GM12872 (cell line): ENCODE measurements at regions not wholly inside any gene's neighbourhood (a gene's known extent, or its start where the extent isn't known, plus 50 kb on each side); places are given as distances from the start of the nearest gene placed in this dataset.
A peak's percentile ranks its signal among the peaks of the same experiment; 100 is the strongest.

ENCODE experiments used
- TF ChIP-seq, protein P1 (sequence below): IDR thresholded peaks from 3 replicates; pipeline ENCODE4 v1.5.1; 2011; ENCODE audit warnings: low read depth, mild to moderate bottlenecking, low read length, moderate library complexity; ENCODE audit not compliant: insufficient read depth

DNA sequence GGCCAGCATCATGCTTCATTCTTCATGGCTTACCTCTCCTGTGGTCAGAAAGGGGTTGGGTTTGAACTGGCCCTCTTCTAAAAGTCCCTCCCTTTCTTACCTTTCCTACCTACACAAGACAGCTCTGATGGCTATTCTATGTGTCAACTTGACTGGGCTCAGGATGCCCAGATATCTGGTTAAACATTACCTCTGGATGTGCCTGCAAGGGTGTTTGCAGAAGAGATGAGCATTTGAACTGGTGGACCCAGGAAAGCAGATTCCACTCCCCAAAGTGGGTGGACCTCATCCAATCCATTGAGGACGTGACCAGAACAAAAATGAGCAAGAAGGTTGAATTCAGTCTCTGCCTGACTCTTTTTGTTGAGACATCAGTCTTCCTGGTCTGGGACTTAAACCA is 79.0 kb upstream of the TCF7L2 start:
- TF ChIP-seq, protein P1, sequence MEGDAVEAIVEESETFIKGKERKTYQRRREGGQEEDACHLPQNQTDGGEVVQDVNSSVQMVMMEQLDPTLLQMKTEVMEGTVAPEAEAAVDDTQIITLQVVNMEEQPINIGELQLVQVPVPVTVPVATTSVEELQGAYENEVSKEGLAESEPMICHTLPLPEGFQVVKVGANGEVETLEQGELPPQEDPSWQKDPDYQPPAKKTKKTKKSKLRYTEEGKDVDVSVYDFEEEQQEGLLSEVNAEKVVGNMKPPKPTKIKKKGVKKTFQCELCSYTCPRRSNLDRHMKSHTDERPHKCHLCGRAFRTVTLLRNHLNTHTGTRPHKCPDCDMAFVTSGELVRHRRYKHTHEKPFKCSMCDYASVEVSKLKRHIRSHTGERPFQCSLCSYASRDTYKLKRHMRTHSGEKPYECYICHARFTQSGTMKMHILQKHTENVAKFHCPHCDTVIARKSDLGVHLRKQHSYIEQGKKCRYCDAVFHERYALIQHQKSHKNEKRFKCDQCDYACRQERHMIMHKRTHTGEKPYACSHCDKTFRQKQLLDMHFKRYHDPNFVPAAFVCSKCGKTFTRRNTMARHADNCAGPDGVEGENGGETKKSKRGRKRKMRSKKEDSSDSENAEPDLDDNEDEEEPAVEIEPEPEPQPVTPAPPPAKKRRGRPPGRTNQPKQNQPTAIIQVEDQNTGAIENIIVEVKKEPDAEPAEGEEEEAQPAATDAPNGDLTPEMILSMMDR = no peak

DNA sequence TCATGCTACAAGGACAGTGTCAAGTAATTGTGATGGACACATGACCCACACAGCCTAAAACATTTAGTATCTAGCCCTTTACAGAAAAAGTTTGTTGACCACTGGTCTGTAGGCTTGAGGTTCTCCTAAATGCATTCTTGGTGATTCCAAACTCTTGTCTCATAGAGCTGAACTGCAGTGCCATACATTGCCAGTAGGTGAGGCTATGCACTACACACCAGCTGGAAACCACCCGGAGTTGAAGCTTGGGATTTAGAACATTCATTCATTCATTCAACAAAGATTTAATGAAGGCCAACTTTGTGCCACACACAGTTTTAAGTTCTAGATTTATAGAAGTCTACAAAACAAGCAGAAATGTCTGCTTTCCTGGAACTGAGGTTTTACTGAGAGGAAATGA is 77.3 kb upstream of the TCF7L2 start:
- TF ChIP-seq, protein P1 = peak; percentile 54; the same call in 2 of the 3 replicates

DNA sequence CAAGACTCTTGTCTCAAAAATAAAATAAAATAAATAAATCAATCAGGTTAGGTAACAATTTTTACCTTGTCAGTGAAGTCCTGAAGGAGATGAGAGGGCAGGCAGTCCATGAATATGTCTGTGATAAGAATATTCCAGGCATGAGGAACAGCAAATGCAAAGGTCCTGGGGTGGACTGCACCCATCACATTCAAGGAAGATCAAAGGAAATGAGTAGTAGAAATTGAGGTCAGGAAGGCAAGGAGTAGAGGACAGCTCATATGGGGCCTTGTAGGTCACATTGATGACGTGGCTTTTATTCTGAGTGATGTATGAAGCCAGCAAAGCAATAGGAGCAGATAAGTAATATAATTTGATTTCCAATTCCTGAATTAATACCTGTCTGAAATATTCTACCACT is 76.5 kb upstream of the TCF7L2 start:
- TF ChIP-seq, protein P1 = no peak

DNA sequence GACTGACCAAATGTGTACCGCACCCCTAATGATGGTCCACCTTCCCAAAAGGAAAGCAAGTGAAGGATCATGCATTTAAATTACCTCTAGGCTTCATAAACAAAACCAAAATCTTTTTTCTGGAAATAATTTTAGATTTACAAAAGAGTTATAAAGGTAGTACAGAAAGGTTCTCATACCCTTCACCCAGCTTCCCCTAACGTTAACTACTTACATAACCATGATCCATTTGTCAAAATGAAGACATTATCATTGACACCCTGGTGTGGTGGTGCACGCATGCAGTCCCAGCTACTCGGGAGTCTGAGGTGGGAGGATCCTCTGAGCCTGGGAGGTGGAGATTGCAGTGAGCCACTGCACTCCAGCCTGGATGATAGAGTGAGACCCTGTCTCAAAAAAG is 75.1 kb upstream of the TCF7L2 start:
- TF ChIP-seq, protein P1 = no peak

DNA sequence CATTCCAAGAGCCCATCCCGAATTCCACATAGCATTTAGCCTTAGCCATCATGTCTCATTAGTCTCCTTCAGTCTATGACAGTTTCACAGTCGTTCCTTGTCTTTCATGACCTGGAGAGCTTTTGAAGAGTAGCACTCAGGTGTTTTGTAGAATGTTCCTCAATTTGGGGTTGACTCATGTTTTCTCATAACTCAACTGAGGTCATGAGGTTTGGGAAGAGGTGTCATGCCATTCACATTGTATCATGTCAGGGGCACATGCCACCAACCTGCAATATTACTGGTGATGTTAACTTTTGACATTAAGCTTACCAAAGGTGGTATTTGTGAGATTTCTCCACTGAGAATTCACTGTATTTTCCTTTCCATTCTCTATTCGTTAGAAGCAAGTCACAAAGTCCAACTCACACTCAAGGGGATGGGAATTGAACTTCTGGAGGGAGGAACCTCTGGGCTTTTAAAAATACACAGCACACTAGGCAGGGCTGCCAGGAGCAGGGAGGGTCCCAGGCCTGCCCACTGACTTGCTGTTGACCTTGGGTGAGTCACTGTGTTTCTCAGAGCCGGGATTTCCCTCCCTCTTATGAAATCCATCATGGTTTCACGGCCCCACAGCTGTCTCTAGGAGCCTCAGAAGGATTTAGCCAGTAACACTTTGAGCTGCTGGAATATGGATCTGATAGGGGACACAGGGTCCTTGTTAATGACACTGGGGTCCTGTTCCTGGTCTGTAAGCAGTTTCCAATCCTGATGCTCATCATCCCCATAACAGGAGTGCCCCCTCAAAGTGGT is 74.4 kb upstream of the TCF7L2 start:
- TF ChIP-seq, protein P1 = no peak

DNA sequence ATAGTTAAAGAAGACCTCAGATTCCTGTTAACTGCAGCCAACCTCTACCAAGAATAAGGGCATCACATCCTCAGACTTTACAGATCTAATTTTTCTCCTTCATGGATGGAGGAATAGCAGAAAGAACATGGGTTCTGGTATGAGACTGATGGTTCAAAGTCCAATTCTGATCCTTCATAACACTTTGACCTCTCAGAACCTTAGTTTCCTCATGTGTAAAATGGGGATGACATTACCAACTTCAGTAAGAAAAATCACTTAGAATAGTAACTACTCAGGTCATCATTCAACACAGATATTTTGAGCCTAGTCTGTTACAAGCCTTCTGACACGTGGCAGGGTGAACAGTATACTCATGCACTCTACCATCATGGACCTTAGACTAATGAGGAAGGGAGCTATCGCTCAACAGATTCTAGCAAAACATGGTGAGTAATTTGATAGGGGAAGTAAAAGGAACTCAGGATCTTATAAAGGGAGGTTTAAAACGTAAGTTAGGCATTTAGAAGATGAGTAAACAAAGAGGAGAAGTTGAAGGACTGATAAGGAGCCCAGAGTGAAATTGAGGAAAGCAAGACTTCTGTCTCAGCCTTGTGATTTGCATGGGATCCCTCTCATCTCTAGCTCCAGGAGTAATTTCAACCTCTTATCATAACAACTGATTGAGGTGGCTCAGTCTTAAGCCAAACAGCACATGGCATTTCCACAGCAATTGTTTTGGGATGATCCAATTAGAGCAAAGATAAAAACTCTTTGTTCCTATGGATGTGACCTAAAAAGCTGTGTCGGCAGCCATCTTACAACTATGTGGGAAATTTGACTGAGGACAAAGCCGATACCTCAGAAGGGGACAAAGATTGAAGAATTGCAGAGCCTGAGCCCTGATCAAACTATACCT is 69.2 kb upstream of the TCF7L2 start:
- TF ChIP-seq, protein P1 = no peak
